IPS-11a (cell line): ENCODE measurements at regions not wholly inside any gene's neighbourhood (a gene's known extent, or its start where the extent isn't known, plus 50 kb on each side); places are given as distances from the start of the nearest gene placed in this dataset.

Source experiments
- H3K4me3 ChIP-seq: one replicate; pipeline ENCODE4 v1.5.1; 2013; ENCODE audit warnings: low read depth, low read length, control low read depth

- no peak overlapping the region for H3K4me3 ChIP-seq
Measured at GRCh38 chr14:87139299-87139698, 853.7 kb downstream of the GALC start.

GRCh38 chr14:87133073-87133801 lies 859.7 kb downstream of the GALC start:
- H3K4me3 ChIP-seq = no peak overlapping the region

GRCh38 chr14:87131879-87132278 lies 861.1 kb downstream of the GALC start:
- H3K4me3 ChIP-seq = no peak overlapping the region

GRCh38 chr14:87122166-87122565 lies 870.8 kb downstream of the GALC start:
- H3K4me3 ChIP-seq = no peak overlapping the region

GRCh38 chr14:87121716-87122115 lies 871.3 kb downstream of the GALC start:
- no peak overlapping the region for H3K4me3 ChIP-seq

- no peak overlapping the region for H3K4me3 ChIP-seq
Measured at GRCh38 chr14:87115234-87115633, 877.7 kb downstream of the GALC start.

- H3K4me3 ChIP-seq = no peak overlapping the region
Measured at GRCh38 chr14:87113286-87113685, 879.7 kb downstream of the GALC start.

- H3K4me3 ChIP-seq = no peak overlapping the region
Measured at GRCh38 chr14:87111741-87112140, 881.2 kb downstream of the GALC start.

- no peak overlapping the region for H3K4me3 ChIP-seq
Measured at GRCh38 chr14:87111126-87111525, 881.9 kb downstream of the GALC start.

- no peak overlapping the region for H3K4me3 ChIP-seq
Measured at GRCh38 chr14:87109271-87109670, 883.7 kb downstream of the GALC start.

- H3K4me3 ChIP-seq = no peak overlapping the region
Measured at GRCh38 chr14:87108726-87109125, 884.3 kb downstream of the GALC start.

GRCh38 chr14:87102811-87103378 lies 890.1 kb downstream of the GALC start:
- H3K4me3 ChIP-seq = no peak overlapping the region

GRCh38 chr14:87097015-87097414 lies 896.0 kb downstream of the GALC start:
- no peak overlapping the region for H3K4me3 ChIP-seq

GRCh38 chr14:87094913-87095312 lies 898.1 kb downstream of the GALC start:
- H3K4me3 ChIP-seq = no peak overlapping the region

- no peak overlapping the region for H3K4me3 ChIP-seq
Measured at GRCh38 chr14:87088588-87088987, 904.4 kb downstream of the GALC start.

GRCh38 chr14:87087881-87088280 lies 905.1 kb downstream of the GALC start:
- H3K4me3 ChIP-seq = no peak overlapping the region

- no peak overlapping the region for H3K4me3 ChIP-seq
Measured at GRCh38 chr14:87084908-87085307, 908.1 kb downstream of the GALC start.

- H3K4me3 ChIP-seq = no peak overlapping the region
Measured at GRCh38 chr14:87082917-87083316, 910.1 kb downstream of the GALC start.

- H3K4me3 ChIP-seq = no peak overlapping the region
Measured at GRCh38 chr14:87081004-87081403, 912.0 kb downstream of the GALC start.

- H3K4me3 ChIP-seq = no peak overlapping the region
Measured at GRCh38 chr14:87080146-87080545, 912.8 kb downstream of the GALC start.

- H3K4me3 ChIP-seq = no peak overlapping the region
Measured at GRCh38 chr14:87079416-87079815, 913.6 kb downstream of the GALC start.

GRCh38 chr14:87076922-87077321 lies 916.1 kb downstream of the GALC start:
- no peak overlapping the region for H3K4me3 ChIP-seq

GRCh38 chr14:87076146-87076545 lies 916.8 kb downstream of the GALC start:
- no peak overlapping the region for H3K4me3 ChIP-seq
